Adrenal gland (tissue), 5 donors: ENCODE measurements at regions not wholly inside any gene's neighbourhood (a gene's known extent, or its start where the extent isn't known, plus 50 kb on each side); places are given as distances from the start of the nearest gene placed in this dataset.

Experiments used
- CTCF ChIP-seq, 6 experiments: fragments of 450-650 bp in 4 of 6; fragments of 200-600 bp in 2 of 6; sonication (generic) in 1 of 6; IDR thresholded peaks; 1 replicate in 5 of 6; 2 replicates in 1 of 6; pipeline versions ENCODE4 v1.5.1 to v1.8.0; 2016 to 2021; ENCODE audit warnings: antibody characterized with exemption in 6 of 6, mild to moderate bottlenecking in 2 of 6, moderate library complexity in 1 of 6
- POLR2A ChIP-seq, 2 donors: fragments of 450-650 bp; IDR thresholded peaks; one replicate each; pipeline ENCODE4 v1.6.1; 2017; ENCODE audit warnings: antibody characterized with exemption in 2 of 2, mild to moderate bottlenecking in 2 of 2, moderate library complexity in 1 of 2
- donor health status: DM: no; HTN: no; CAD: no.

- no peak for TF ChIP-seq POLR2A (IDR thresholded peaks at IDR 0.05)
- TF ChIP-seq CTCF (IDR thresholded peaks at IDR 0.05) = no peak
Measured at GRCh38 chr10:44465401-44466115, 80.7 kb upstream of the CXCL12 start.
